ENCODE measurements at regions not wholly inside any gene's neighbourhood (a gene's known extent, or its start where the extent isn't known, plus 50 kb on each side); places are given as distances from the start of the nearest gene placed in this dataset.

GRCh38 chr14:101027291-101027690, 123.8 kb upstream of the RTL1 start:
- no peak for DNase-seq

GRCh38 chr14:101027966-101028365, 124.4 kb upstream of the RTL1 start:
- no peak for DNase-seq

GRCh38 chr14:101028971-101029667, 125.6 kb upstream of the RTL1 start:
- DNase-seq: no peak

- DNase-seq: no peak
Observed at GRCh38 chr14:101029668-101030290, 126.3 kb upstream of the RTL1 start.

GRCh38 chr14:101030586-101030985, 127.1 kb upstream of the RTL1 start:
- DNase-seq: no peak

GRCh38 chr14:101031186-101031585, 127.7 kb upstream of the RTL1 start:
- DNase-seq: no peak

- DNase-seq: no peak
Observed at GRCh38 chr14:101031721-101032120, 128.2 kb upstream of the RTL1 start.

- DNase-seq: no peak
Observed at GRCh38 chr14:101032433-101032832, 128.9 kb upstream of the RTL1 start.

- DNase-seq: no peak
Observed at GRCh38 chr14:101033006-101033405, 129.5 kb upstream of the RTL1 start.

GRCh38 chr14:101033446-101034165, 130.1 kb upstream of the RTL1 start:
- DNase-seq: no peak

GRCh38 chr14:101034986-101035385, 131.5 kb upstream of the RTL1 start:
- no peak for DNase-seq

GRCh38 chr14:101035466-101036225, 132.1 kb upstream of the RTL1 start:
- no peak for DNase-seq

- no peak for DNase-seq
Observed at GRCh38 chr14:101037021-101037817, 133.7 kb upstream of the RTL1 start.

- DNase-seq: no peak
Observed at GRCh38 chr14:101039031-101039754, 135.7 kb upstream of the RTL1 start.

GRCh38 chr14:101039755-101040138, 136.2 kb upstream of the RTL1 start:
- DNase-seq: no peak

- DNase-seq: no peak
Observed at GRCh38 chr14:101040538-101041442, 137.3 kb upstream of the RTL1 start.

GRCh38 chr14:101043891-101044290, 140.4 kb upstream of the RTL1 start:
- DNase-seq: no peak

GRCh38 chr14:101044741-101045140, 141.2 kb upstream of the RTL1 start:
- DNase-seq: no peak

GRCh38 chr14:101045511-101045910, 142.0 kb upstream of the RTL1 start:
- DNase-seq: no peak

- DNase-seq: no peak
Observed at GRCh38 chr14:101046071-101046470, 142.5 kb upstream of the RTL1 start.

GRCh38 chr14:101047326-101047725, 143.8 kb upstream of the RTL1 start:
- peak; percentile 86 for DNase-seq

Data from hematopoietic multipotent progenitor cell treated with erythropoietin and hydrocortisone succinate and interleukin-3 and kit ligand, for 6 days (in vitro differentiated cells).